Hepatocyte (in vitro differentiated cells): ENCODE measurements at regions not wholly inside any gene's neighbourhood (a gene's known extent, or its start where the extent isn't known, plus 50 kb on each side); places are given as distances from the start of the nearest gene placed in this dataset.
"Not testable (repeated sequence)": the region's sequence is repeated elsewhere in the genome, so short reads cannot be mapped to it uniquely, and the experiment has no call there.

Source experiments
- EZH2 ChIP-seq: fragments of 200-600 bp; sonication (generic); IDR thresholded peaks from 2 replicates; pipeline ENCODE4 v1.6.1; 2016; ENCODE audit warnings: antibody characterized with exemption, mild to moderate bottlenecking, borderline replicate concordance
- TF ChIP-seq, protein P1 (sequence below): fragments of 200-600 bp; sonication (generic); IDR thresholded peaks from 2 replicates; pipeline ENCODE4 v1.5.1; 2016; ENCODE audit warnings: antibody characterized with exemption, mild to moderate bottlenecking; ENCODE audit not compliant: poor library complexity

DNA sequence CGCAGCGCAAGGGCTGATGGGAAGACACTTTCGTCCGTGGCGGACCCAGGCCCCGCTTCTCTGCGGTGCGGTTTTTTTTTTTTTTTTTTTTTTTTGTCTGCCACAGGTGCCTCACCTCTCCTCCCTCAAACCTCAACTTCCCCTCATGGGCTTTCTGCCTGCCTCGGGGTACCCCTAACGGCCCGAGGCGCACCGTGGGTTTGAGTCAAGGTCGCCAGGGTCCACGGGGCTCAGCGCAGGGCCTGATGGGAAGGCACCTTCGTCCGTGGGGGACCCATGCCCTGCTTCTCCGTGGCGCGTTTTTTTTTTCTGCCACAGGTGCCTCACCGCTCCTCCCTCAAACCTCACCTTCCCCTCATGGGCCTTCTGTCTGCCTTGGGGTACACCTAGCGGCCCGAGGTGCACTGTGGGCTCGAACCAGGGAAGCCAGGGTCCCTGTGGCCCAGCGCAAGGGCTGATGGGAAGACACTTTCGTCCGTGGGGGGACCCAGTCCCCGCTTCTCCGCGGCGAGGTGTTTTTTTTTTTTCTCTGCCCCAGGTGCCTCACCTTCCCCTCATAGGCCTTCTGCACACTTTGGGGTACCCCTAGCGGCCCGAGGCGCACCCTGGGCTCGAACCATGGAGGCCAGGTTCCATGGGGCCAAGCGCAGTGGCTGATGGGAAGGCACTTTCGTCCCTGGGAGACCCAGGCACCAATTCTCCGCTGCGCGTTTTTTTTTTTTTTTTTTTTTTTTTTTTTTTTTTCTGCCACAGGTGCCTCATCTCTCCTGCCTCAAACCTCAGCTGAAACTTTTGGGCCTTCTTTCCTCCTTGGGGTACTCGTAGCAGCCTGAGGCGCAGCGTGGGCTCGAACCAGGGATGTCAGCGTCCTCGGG, 165.2 kb upstream of the ZNG1F start:
- TF ChIP-seq, protein P1, sequence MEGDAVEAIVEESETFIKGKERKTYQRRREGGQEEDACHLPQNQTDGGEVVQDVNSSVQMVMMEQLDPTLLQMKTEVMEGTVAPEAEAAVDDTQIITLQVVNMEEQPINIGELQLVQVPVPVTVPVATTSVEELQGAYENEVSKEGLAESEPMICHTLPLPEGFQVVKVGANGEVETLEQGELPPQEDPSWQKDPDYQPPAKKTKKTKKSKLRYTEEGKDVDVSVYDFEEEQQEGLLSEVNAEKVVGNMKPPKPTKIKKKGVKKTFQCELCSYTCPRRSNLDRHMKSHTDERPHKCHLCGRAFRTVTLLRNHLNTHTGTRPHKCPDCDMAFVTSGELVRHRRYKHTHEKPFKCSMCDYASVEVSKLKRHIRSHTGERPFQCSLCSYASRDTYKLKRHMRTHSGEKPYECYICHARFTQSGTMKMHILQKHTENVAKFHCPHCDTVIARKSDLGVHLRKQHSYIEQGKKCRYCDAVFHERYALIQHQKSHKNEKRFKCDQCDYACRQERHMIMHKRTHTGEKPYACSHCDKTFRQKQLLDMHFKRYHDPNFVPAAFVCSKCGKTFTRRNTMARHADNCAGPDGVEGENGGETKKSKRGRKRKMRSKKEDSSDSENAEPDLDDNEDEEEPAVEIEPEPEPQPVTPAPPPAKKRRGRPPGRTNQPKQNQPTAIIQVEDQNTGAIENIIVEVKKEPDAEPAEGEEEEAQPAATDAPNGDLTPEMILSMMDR = not testable (repeated sequence)
- TF ChIP-seq EZH2 = not testable (repeated sequence)
